ENCODE measurements at regions not wholly inside any gene's neighbourhood (a gene's known extent, or its start where the extent isn't known, plus 50 kb on each side); places are given as distances from the start of the nearest gene placed in this dataset.

GRCh38 chr4:100778431-100778830 is 260.6 kb upstream of the EMCN start:
- Histone ChIP-seq H3K9me3 (peaks cover 10% of the 10 kb centered on the region), H3K4me1 (no peaks in the 10 kb centered on the region), H3K36me3 (ENCODE audit: insufficient read depth in 1 of 2, low read depth in 1 of 2) (no peaks in the 10 kb centered on the region), H3K27me3 (ENCODE audit: insufficient read depth in 3 of 3, low read length in 2 of 3) (no peaks in the 10 kb centered on the region), H3K27ac (no peak overlapping the region), H3K4me3 (no peak overlapping the region)
- ATAC-seq (no peak), DNase-seq (no peak)
- WGBS, 3 donors = 72 to 85% (median 77%) methylated on average over 5 of the region's 5 CpGs
- intact Hi-C loops (cut with DNase I) = no loop called here
- no peak for TF ChIP-seq CTCF (IDR thresholded peaks at IDR 0.05)

- intact Hi-C loops (cut with DNase I) = no loop called here
- Histone ChIP-seq H3K27me3 (ENCODE audit: insufficient read depth in 3 of 3, low read length in 2 of 3) (no peaks in the 10 kb centered on the region), H3K4me3 (no peak overlapping the region), H3K27ac (no peak overlapping the region), H3K4me1 (no peaks in the 10 kb centered on the region), H3K9me3 (no peaks in the 10 kb centered on the region), H3K36me3 (ENCODE audit: insufficient read depth in 1 of 2, low read depth in 1 of 2) (no peaks in the 10 kb centered on the region)
- no peak for DNase-seq
- no peak for ATAC-seq
- 26 to 37% (median 37%) methylated on average over 1 of the region's 1 CpG for WGBS, 3 donors
- TF ChIP-seq CTCF (IDR thresholded peaks at IDR 0.05) = no peak
Measured at GRCh38 chr4:100762738-100763137, 244.9 kb upstream of the EMCN start.

GRCh38 chr4:100754751-100755150 is 236.9 kb upstream of the EMCN start:
- Histone ChIP-seq H3K4me3 (no peak overlapping the region), H3K27ac (no peak overlapping the region), H3K9me3 (no peaks in the 10 kb centered on the region), H3K36me3 (ENCODE audit: insufficient read depth in 1 of 2, low read depth in 1 of 2) (no peaks in the 10 kb centered on the region), H3K4me1 (no peaks in the 10 kb centered on the region), H3K27me3 (ENCODE audit: insufficient read depth in 3 of 3, low read length in 2 of 3) (no peaks in the 10 kb centered on the region)
- WGBS, 3 donors = 83 to 94% (median 86%) methylated on average over 1 of the region's 1 CpG
- intact Hi-C loops (cut with DNase I) = no loop called here
- DNase-seq = no peak
- TF ChIP-seq CTCF (IDR thresholded peaks at IDR 0.05) = no peak
- no peak for ATAC-seq

GRCh38 chr4:100746141-100746739 is 228.4 kb upstream of the EMCN start:
- Histone ChIP-seq H3K4me3 (no peak overlapping the region), H3K27me3 (ENCODE audit: insufficient read depth in 3 of 3, low read length in 2 of 3) (no peaks in the 10 kb centered on the region), H3K36me3 (ENCODE audit: insufficient read depth in 1 of 2, low read depth in 1 of 2) (no peaks in the 10 kb centered on the region), H3K27ac (no peak overlapping the region), H3K4me1 (no peaks in the 10 kb centered on the region), H3K9me3 (no peaks in the 10 kb centered on the region)
- DNase-seq = no peak
- ATAC-seq = no peak
- no peak for TF ChIP-seq CTCF (IDR thresholded peaks at IDR 0.05)
- intact Hi-C loops (cut with DNase I) = no loop called here

- Histone ChIP-seq H3K4me3 (no peak overlapping the region), H3K36me3 (ENCODE audit: insufficient read depth in 1 of 2, low read depth in 1 of 2) (no peaks in the 10 kb centered on the region), H3K27ac (no peak overlapping the region), H3K4me1 (no peaks in the 10 kb centered on the region), H3K27me3 (ENCODE audit: insufficient read depth in 3 of 3, low read length in 2 of 3) (no peaks in the 10 kb centered on the region), H3K9me3 (no peaks in the 10 kb centered on the region)
- WGBS, 3 donors = 56 to 59% (median 57%) methylated on average over 4 of the region's 4 CpGs
- no peak for DNase-seq
- no peak for ATAC-seq
- intact Hi-C loops (cut with DNase I) = loop anchor here (2.0 to 5.0 kb wide), 2 partner anchors 645 to 650 kb away; no protein-coding TSS in a partner anchor
- TF ChIP-seq CTCF (IDR thresholded peaks at IDR 0.05) = peak; percentile 52
Measured at GRCh38 chr4:100742045-100742444, 224.2 kb upstream of the EMCN start.

Measured in psoas muscle (tissue), 7 donors.